ENCODE measurements at regions not wholly inside any gene's neighbourhood (a gene's known extent, or its start where the extent isn't known, plus 50 kb on each side); places are given as distances from the start of the nearest gene placed in this dataset.

GRCh38 chrX:46044486-46044885 is 500.7 kb downstream of the ZNF674 start:
- no peak for TF ChIP-seq CTCF (optimal IDR thresholded peaks at IDR 0.05 in 1 of 3, IDR thresholded peaks at IDR 0.05 in 1 of 3, conservative IDR thresholded peaks at IDR 0.05 in 1 of 3; ENCODE audit: extremely low read depth in 1 of 3, insufficient read depth in 2 of 3, low read length in 3 of 3)
- no peak for TF ChIP-seq EZH2 (IDR thresholded peaks at IDR 0.05; ENCODE audit: low read length)
